Neural cell (in vitro differentiated cells): ENCODE measurements at regions not wholly inside any gene's neighbourhood (a gene's known extent, or its start where the extent isn't known, plus 50 kb on each side); places are given as distances from the start of the nearest gene placed in this dataset.

Experiments
- EZH2 ChIP-seq: fragments of 200-600, 300-800 bp; shearing (Covaris generic), sonication (generic); IDR thresholded peaks from 2 replicates; pipeline ENCODE4 v1.6.1; 2014; ENCODE audit warnings: antibody characterized with exemption, low read length, borderline replicate concordance, mild to moderate bottlenecking; ENCODE audit not compliant: insufficient read depth, poor library complexity, severe bottlenecking
- POLR2AphosphoS5 ChIP-seq: IDR thresholded peaks from 2 replicates; pipeline ENCODE4 v1.6.1; 2012
- TF ChIP-seq, protein P1 (sequence below): fragments of 450-650 bp; IDR thresholded peaks from 2 replicates; pipeline ENCODE4 v1.5.1; 2014; ENCODE audit warnings: antibody characterized with exemption, mild to moderate bottlenecking, moderate library complexity; ENCODE audit not compliant: poor library complexity, severe bottlenecking

DNA sequence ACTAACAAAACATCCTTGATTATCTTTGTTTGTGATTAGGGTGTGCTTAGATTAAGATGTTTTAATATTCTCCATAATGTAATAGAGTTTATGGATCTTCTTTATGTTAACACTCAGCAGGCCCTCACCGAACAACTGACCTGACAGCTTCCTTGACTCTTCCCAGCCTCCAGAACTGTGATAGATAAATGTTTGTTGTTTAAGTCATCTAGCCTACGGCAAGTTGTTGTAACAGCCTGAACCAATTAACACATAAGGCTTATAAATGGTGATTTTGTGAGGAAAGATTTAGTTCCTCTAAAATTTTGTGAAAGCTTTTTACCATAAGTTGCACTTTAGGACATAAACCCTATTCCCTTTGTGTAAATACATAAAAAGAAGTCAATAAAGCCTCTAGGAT lies 156.5 kb upstream of the DCN start:
- TF ChIP-seq POLR2AphosphoS5, result no peak
- TF ChIP-seq, protein P1, sequence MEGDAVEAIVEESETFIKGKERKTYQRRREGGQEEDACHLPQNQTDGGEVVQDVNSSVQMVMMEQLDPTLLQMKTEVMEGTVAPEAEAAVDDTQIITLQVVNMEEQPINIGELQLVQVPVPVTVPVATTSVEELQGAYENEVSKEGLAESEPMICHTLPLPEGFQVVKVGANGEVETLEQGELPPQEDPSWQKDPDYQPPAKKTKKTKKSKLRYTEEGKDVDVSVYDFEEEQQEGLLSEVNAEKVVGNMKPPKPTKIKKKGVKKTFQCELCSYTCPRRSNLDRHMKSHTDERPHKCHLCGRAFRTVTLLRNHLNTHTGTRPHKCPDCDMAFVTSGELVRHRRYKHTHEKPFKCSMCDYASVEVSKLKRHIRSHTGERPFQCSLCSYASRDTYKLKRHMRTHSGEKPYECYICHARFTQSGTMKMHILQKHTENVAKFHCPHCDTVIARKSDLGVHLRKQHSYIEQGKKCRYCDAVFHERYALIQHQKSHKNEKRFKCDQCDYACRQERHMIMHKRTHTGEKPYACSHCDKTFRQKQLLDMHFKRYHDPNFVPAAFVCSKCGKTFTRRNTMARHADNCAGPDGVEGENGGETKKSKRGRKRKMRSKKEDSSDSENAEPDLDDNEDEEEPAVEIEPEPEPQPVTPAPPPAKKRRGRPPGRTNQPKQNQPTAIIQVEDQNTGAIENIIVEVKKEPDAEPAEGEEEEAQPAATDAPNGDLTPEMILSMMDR, result no peak
- TF ChIP-seq EZH2, result no peak
